IMR-90 (cell line): ENCODE measurements at regions not wholly inside any gene's neighbourhood (a gene's known extent, or its start where the extent isn't known, plus 50 kb on each side); places are given as distances from the start of the nearest gene placed in this dataset.

Experiments used
- CEBPB ChIP-seq: IDR thresholded peaks from 2 replicates; pipeline ENCODE4 v1.6.1; 2012; ENCODE audit warnings: low read depth, low read length, improper control_type of control experiment
- FOS ChIP-seq: fragments of 150-350 bp; IDR thresholded peaks from 2 replicates; pipeline ENCODE4 v1.6.1; 2016; ENCODE audit warnings: low read depth, low read length
- MAFK ChIP-seq: IDR thresholded peaks from 2 replicates; pipeline ENCODE4 v1.6.1; 2012; ENCODE audit warnings: low read depth, low read length, improper control_type of control experiment
- MAZ ChIP-seq: IDR thresholded peaks from 2 replicates; pipeline ENCODE4 v1.6.1; 2012; ENCODE audit warnings: low read depth, mild to moderate bottlenecking, low read length, improper control_type of control experiment, moderate library complexity, borderline replicate concordance
- MXI1 ChIP-seq: IDR thresholded peaks from 2 replicates; pipeline ENCODE4 v1.6.1; 2012; ENCODE audit warnings: low read depth, mild to moderate bottlenecking, low read length, moderate library complexity, borderline replicate concordance
- NFE2L2 ChIP-seq: fragments of 150-350 bp; IDR thresholded peaks from 2 replicates; pipeline ENCODE4 v1.6.1; 2016; ENCODE audit warnings: low read depth, mild to moderate bottlenecking, low read length
- POLR2A ChIP-seq: IDR thresholded peaks from 2 replicates; pipeline ENCODE4 v1.6.1; 2012; ENCODE audit warnings: mild to moderate bottlenecking, low read depth, low read length
- RAD21 ChIP-seq: IDR thresholded peaks from 2 replicates; pipeline ENCODE4 v1.6.1; 2012; ENCODE audit warnings: low read length, improper control_type of control experiment
- RCOR1 ChIP-seq: IDR thresholded peaks from 2 replicates; pipeline ENCODE4 v1.6.1; 2012; ENCODE audit warnings: mild to moderate bottlenecking, low read length, improper control_type of control experiment; ENCODE audit not compliant: insufficient replicate concordance
- RFX5 ChIP-seq: IDR thresholded peaks from 2 replicates; pipeline ENCODE4 v1.8.0; 2012; ENCODE audit warnings: low read depth, mild to moderate bottlenecking, low read length, moderate library complexity
- SMC3 ChIP-seq: fragments of 150-350 bp; IDR thresholded peaks from 2 replicates; pipeline ENCODE4 v1.6.1; 2016; ENCODE audit warnings: low read depth, mild to moderate bottlenecking, antibody characterized with exemption, low read length, moderate library complexity
- TF ChIP-seq, protein P1 (sequence below): conservative IDR thresholded peaks from 2 replicates; pipeline ENCODE4 v1.5.1; 2012; ENCODE audit warnings: mild to moderate bottlenecking, low read depth, low read length, improper control_type of control experiment
- TF ChIP-seq, protein P2 (sequence below): fragments of 150-350 bp; IDR thresholded peaks from 2 replicates; pipeline ENCODE4 v1.6.1; 2016; ENCODE audit warnings: low read depth, mild to moderate bottlenecking, low read length, moderate library complexity, borderline replicate concordance

DNA sequence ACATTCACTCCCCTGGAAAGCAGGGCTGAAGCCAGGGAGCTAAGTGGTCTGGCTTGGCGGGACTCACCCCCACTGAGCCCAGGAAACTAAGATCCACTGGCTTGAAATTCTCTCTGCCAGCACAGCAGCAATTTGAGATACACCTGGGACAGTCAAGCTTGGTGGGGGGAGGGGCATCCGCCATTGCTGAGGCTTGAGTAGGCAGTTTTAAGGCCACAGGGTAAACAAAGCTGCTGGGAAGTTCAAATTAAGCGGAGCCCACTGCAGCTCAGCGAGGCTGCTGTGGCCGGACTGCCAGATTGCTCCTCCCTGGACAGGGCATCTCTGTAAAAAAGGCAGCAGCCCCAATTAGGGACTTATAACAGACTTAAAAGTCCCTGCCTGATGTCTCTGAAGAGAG is 108.2 kb upstream of the FAM13C start:
- TF ChIP-seq, protein P1, sequence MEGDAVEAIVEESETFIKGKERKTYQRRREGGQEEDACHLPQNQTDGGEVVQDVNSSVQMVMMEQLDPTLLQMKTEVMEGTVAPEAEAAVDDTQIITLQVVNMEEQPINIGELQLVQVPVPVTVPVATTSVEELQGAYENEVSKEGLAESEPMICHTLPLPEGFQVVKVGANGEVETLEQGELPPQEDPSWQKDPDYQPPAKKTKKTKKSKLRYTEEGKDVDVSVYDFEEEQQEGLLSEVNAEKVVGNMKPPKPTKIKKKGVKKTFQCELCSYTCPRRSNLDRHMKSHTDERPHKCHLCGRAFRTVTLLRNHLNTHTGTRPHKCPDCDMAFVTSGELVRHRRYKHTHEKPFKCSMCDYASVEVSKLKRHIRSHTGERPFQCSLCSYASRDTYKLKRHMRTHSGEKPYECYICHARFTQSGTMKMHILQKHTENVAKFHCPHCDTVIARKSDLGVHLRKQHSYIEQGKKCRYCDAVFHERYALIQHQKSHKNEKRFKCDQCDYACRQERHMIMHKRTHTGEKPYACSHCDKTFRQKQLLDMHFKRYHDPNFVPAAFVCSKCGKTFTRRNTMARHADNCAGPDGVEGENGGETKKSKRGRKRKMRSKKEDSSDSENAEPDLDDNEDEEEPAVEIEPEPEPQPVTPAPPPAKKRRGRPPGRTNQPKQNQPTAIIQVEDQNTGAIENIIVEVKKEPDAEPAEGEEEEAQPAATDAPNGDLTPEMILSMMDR, result no peak
- no peak for TF ChIP-seq POLR2A
- TF ChIP-seq MXI1, result no peak
- no peak for TF ChIP-seq RCOR1
- TF ChIP-seq RAD21, result no peak
- TF ChIP-seq MAFK, result no peak
- TF ChIP-seq NFE2L2, result no peak
- TF ChIP-seq, protein P2, sequence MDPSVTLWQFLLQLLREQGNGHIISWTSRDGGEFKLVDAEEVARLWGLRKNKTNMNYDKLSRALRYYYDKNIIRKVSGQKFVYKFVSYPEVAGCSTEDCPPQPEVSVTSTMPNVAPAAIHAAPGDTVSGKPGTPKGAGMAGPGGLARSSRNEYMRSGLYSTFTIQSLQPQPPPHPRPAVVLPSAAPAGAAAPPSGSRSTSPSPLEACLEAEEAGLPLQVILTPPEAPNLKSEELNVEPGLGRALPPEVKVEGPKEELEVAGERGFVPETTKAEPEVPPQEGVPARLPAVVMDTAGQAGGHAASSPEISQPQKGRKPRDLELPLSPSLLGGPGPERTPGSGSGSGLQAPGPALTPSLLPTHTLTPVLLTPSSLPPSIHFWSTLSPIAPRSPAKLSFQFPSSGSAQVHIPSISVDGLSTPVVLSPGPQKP, result no peak
- TF ChIP-seq MAZ, result no peak
- no peak for TF ChIP-seq CEBPB
- TF ChIP-seq SMC3, result no peak
- TF ChIP-seq RFX5, result no peak
- no peak for TF ChIP-seq FOS
